ENCODE measurements at regions not wholly inside any gene's neighbourhood (a gene's known extent, or its start where the extent isn't known, plus 50 kb on each side); places are given as distances from the start of the nearest gene placed in this dataset.
"Not testable (repeated sequence)": the region's sequence is repeated elsewhere in the genome, so short reads cannot be mapped to it uniquely, and the experiment has no call there.

DNA sequence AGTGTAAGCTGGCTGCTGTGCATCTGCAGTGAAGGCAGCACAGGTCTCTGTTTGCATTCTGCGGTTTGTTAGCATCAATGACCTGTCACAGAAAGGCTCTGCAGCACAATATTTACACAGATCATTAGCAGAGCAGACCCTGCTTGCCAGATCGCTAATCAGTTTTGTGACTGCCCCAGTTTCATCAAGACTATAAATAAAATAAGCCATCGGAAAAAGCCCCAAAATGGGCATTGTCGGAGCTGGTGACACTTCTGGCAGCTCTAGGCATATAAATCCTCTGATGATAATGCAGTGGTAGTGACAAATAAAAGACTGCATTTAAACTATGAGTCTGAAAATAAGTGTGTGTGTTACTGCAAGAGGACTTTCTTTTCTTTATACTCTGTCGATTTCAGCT is 219.1 kb upstream of the TEKT4 start:
- H3K4me1 Mint-ChIP-seq, DNase-seq, H3K27ac Mint-ChIP-seq, H3K36me3 Mint-ChIP-seq, H3K4me3 Mint-ChIP-seq, H3K27me3 Mint-ChIP-seq, H3K9me3 Mint-ChIP-seq: not testable (repeated sequence)

DNA sequence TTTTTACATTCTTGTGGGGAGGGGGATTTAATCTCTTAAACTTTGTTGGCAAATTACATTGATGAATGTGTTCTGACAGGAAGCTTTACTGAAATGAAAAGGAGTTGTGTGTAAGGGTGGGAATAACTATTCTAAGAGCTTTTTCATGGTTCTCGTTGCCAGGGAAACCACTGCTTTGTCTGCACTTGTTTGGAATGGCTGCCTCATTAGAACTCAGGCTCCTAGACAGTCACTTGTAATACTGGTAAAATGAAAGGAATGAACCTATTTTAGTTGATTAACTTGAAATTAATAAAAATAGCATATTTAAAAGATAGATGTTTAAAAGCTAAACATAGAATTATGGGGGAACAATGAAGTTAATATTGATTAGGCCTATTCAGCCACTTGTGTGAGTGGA is 201.4 kb upstream of the TEKT4 start:
- H3K4me3 Mint-ChIP-seq, H3K9me3 Mint-ChIP-seq, H3K4me1 Mint-ChIP-seq, H3K36me3 Mint-ChIP-seq, H3K27ac Mint-ChIP-seq, DNase-seq: not testable (repeated sequence)
- peaks cover 19% of the 10 kb centered on the region for H3K27me3 Mint-ChIP-seq

DNA sequence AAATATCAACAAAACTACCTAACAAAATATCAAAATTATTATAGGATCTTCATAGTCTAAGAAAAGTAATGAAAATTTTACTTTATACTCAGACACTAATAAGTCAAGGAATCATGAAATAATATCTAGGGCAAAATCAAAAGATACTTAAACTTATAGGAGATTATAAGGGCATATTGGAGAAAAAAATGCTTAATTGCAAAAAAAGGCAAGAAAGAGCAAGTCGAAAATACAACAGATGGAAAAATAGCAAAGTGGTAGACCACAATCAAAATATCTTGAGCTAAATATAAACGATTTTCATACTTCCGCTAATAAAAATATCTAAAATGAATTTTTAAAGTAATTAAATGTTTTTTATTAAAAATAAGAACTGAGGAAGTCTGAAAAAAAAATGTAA is 177.0 kb upstream of the TEKT4 start:
- H3K9me3 Mint-ChIP-seq, H3K36me3 Mint-ChIP-seq, H3K4me3 Mint-ChIP-seq, H3K27me3 Mint-ChIP-seq, H3K4me1 Mint-ChIP-seq, H3K27ac Mint-ChIP-seq, DNase-seq: not testable (repeated sequence)

DNA sequence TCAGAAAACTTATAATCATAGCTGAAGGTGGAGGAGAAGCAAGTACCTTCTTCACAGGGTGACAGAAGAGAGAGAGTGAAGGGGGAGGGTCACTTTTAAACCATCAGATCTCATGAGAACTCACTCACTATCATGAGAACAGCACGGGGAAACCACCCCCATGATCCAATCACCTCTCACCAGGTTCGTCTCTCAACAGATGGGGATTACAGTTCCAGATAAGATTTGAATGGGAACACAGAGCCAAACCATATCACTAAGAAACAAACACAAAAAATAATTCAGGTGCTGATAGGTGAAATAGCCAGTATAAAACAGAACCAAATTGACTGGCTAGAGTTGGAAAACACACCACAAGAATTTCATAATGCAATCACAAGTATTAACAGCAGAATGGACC is 162.2 kb upstream of the TEKT4 start:
- not testable (repeated sequence) for H3K27ac Mint-ChIP-seq, H3K4me3 Mint-ChIP-seq, H3K27me3 Mint-ChIP-seq, H3K9me3 Mint-ChIP-seq, H3K36me3 Mint-ChIP-seq, H3K4me1 Mint-ChIP-seq, DNase-seq

DNA sequence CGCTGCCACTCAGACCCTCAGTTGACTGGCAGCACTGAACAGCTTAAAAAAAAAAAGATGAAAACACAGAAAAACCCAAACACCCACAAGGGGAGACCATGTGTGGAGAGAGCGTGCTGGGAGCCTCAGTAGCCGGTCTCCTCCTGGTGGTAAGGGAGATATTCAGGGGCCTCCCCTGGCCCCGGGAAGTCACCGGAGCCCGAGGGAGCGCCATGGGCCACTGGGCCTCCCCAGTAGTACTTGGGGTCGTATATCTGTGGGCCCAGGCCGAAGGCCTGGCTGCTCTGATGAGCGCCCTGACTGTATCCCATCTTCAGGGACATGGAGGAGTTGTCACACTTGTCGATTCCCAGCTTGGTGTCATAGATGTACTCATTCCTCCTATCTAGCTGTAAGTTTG is 145.7 kb upstream of the TEKT4 start:
- no peaks in the 10 kb centered on the region for H3K4me1 Mint-ChIP-seq
- peaks cover 2% of the 10 kb centered on the region for H3K36me3 Mint-ChIP-seq
- no peaks in the 10 kb centered on the region for H3K9me3 Mint-ChIP-seq
- no peak overlapping the region for H3K4me3 Mint-ChIP-seq
- DNase-seq: no peak
- no peak overlapping the region for H3K27ac Mint-ChIP-seq
- peaks cover 4% of the 10 kb centered on the region for H3K27me3 Mint-ChIP-seq

DNA sequence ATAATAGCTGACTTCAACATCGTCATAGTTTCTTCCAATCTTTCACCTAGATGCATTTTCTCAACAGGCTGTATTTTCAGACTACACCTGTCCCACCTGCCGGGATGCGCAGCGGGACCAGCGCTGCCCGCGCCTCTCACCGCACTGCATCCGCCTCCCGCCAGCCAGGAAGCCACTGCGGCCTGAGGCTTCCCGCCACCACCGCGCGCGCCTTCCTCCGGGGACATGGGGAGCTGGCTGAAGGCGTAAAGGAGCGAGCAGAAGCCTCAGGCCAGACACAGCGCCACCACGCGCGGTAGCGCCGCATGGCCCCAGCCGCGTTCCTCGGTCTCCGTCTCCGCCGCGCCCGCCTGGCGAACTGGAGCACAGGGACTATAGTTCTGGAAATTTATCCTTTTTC is 135.7 kb upstream of the TEKT4 start:
- H3K9me3 Mint-ChIP-seq, H3K36me3 Mint-ChIP-seq, H3K27ac Mint-ChIP-seq, H3K4me3 Mint-ChIP-seq, H3K4me1 Mint-ChIP-seq, DNase-seq: not testable (repeated sequence)
- peaks cover 36% of the 10 kb centered on the region for H3K27me3 Mint-ChIP-seq

DNA sequence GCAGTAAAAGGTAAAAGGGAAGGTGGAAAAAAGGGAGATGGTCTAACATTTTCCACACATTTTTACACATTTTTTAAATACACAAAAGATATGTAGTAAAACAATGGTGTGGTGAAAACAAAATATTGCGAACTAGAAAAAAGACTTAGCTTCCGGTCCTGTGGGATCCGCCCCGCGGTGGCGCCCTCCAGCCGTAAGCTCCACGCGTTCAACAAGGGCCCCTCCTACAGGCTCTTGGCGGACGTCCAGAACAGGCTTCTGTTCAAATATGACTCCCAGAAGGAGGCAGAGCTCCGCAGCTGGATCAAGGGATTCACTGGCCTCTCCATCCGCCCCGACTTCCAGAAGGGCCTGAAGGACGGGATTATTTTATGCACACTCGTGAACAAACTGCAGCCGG is 134.1 kb upstream of the TEKT4 start:
- not testable (repeated sequence) for H3K4me3 Mint-ChIP-seq, H3K9me3 Mint-ChIP-seq, DNase-seq, H3K27ac Mint-ChIP-seq, H3K4me1 Mint-ChIP-seq, H3K36me3 Mint-ChIP-seq
- peaks cover 36% of the 10 kb centered on the region for H3K27me3 Mint-ChIP-seq

DNA sequence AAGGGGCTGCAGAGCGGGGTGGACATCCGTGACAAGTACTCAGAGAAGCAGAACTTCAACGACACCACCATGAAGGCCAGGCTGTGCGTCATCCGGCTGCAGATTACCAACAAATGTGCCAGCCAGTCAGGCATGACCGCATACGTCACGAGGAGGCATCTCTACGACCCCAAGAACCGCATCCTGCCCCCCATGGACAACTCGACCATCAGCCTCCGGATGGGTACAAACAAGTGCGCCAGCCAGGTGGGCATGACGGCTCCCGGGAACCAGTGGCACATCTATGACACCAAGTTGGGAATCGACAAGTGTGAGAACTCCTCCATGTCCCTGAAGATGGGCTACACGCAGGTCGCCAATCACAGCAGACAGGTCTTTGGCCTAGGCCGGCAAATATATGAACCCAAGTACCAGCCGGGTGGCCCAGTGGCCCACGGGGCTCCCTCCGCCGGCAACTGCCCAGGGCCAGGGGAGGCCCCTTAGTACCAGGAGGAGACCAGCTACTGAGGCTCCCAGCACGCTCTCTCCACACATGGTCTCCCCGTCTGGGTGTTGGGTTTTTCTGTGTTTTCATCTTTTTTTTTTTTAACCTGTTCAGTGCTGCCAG is 133.4 kb upstream of the TEKT4 start:
- peaks cover 36% of the 10 kb centered on the region for H3K27me3 Mint-ChIP-seq
- not testable (repeated sequence) for H3K4me1 Mint-ChIP-seq, H3K9me3 Mint-ChIP-seq, H3K4me3 Mint-ChIP-seq, H3K27ac Mint-ChIP-seq, H3K36me3 Mint-ChIP-seq, DNase-seq

DNA sequence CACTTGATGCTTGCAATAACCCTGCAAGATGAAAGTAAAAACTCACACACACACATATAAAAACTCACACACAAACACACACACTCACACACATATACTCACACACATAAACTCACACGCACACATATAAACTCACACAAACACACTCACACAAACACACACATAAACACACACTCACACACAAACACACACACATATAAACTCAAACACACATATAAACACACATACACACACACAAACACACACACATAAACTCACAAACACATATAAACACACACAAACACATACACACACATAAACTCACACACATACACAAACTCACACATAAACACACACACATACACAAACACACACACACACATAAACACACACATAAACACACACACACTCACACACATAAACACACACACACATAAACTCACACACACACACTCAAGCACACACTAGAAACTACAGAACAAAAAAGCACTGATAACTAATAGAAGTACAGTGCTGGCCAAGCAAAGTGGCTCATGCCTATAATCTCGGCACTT is 117.7 kb upstream of the TEKT4 start:
- no peaks in the 10 kb centered on the region for H3K4me1 Mint-ChIP-seq
- H3K9me3 Mint-ChIP-seq: no peaks in the 10 kb centered on the region
- no peak overlapping the region for H3K4me3 Mint-ChIP-seq
- H3K27ac Mint-ChIP-seq: no peak overlapping the region
- H3K36me3 Mint-ChIP-seq: no peaks in the 10 kb centered on the region
- H3K27me3 Mint-ChIP-seq: peaks cover 12% of the 10 kb centered on the region
- no peak for DNase-seq

DNA sequence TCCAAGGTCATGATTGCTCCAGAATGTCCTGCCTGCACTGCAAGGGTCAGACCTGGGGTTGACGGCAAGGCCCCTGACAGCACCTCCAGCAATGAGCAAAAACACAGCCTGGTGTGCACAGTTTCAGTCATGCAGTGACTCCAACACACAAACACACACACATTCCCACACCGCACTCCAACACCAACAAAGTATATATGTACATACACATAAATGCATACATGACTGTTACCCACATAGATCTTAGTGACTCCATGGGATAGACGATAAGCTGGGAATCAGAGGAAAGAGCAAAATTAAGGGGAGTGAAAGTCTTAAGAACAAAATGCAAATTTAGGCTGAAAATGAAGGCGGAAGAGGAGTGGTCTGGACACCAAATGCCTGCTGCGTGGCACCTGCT is 112.7 kb upstream of the TEKT4 start:
- Mint-ChIP-seq H3K27ac (no peak overlapping the region), H3K9me3 (no peaks in the 10 kb centered on the region), H3K36me3 (no peaks in the 10 kb centered on the region), H3K4me1 (no peaks in the 10 kb centered on the region), H3K27me3 (peaks cover 5% of the 10 kb centered on the region), H3K4me3 (no peak overlapping the region)
- DNase-seq: no peak

DNA sequence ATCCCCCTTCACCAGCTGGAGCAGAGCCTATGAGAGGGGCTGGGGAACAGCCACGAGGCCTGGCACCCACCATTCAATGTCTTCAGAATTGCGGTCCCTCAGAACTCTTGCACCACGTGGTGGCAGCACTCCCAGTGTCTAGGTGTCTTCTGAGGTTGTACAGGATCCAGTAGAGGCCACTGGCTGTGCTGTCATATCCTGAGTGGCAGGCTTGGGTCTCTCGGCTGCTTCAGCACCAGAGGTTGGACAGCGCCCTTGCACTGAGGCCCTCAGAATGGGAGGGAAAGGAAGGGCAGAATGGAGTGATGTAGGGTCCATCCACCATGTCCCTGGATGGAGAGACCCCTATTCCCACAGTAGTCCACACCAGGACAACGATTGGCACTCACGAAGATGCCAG is 112.0 kb upstream of the TEKT4 start:
- no peak overlapping the region for H3K27ac Mint-ChIP-seq
- peak; percentile 8 for DNase-seq
- peaks cover 3% of the 10 kb centered on the region for H3K27me3 Mint-ChIP-seq
- H3K36me3 Mint-ChIP-seq: no peaks in the 10 kb centered on the region
- no peaks in the 10 kb centered on the region for H3K4me1 Mint-ChIP-seq
- H3K4me3 Mint-ChIP-seq: no peak overlapping the region
- no peaks in the 10 kb centered on the region for H3K9me3 Mint-ChIP-seq

DNA sequence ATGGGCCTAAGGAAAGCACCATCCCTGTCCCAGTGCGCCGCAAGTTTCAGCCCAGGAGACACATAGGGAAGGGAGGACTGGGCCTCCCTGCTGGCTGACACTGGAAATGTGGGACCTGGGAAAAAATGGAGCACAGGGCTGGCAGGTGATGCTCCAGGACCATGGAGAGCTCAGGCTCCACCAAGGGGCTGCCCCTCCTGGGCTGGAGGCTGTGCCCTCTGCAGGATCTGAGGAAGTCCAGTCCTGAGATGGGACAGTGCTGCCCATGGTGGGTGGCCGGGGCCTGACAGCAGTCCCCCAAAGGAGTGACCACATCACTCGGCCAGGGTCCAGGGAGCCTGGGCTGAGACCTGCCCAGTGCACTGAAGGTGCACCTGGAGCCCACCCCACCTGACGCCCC is 108.6 kb upstream of the TEKT4 start:
- Mint-ChIP-seq H3K27ac (no peak overlapping the region), H3K9me3 (no peaks in the 10 kb centered on the region), H3K4me3 (no peak overlapping the region), H3K27me3 (peaks cover 3% of the 10 kb centered on the region), H3K4me1 (no peaks in the 10 kb centered on the region), H3K36me3 (no peaks in the 10 kb centered on the region)
- DNase-seq: no peak

DNA sequence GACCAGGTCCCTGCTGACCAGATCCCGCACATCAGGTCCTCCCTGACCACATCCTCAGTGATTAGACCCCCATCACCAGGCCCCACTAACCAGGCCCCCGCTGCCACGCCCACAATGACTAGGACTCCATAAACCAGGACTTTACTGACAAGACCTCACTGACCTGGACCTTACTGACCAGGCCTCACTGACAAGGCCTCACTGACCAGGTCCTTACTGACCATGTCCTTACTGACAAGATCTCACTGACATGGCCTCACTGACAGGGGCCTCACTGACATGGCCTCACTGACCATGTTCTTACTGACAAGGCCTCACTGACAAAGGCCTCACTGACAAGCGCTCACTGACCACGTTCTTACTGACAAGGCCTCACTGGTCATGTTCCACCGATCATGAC is 107.9 kb upstream of the TEKT4 start:
- Mint-ChIP-seq H3K36me3 (no peaks in the 10 kb centered on the region), H3K27me3 (peaks cover 3% of the 10 kb centered on the region), H3K4me1 (no peaks in the 10 kb centered on the region), H3K9me3 (no peaks in the 10 kb centered on the region), H3K4me3 (no peak overlapping the region), H3K27ac (no peak overlapping the region)
- no peak for DNase-seq

DNA sequence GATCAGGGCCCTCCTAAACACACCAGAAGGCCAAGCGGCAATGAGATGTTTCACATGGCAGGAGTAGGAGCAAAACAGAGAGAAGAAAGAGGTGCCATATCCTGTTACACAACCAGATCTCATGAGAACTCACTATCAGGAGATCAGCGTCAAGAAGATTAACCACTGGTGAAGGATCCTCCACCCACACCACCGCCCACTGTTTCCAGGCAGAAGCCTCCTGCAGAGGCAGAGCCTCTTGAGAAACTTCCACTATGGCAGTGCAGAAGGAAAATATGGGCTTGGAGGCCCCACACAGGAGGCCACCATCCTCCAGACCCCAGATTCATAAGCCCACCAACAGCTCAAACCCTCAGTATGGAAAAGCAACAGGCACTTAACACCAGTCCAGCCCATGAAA is 106.9 kb upstream of the TEKT4 start:
- not testable (repeated sequence) for H3K9me3 Mint-ChIP-seq, H3K36me3 Mint-ChIP-seq, H3K4me3 Mint-ChIP-seq, H3K4me1 Mint-ChIP-seq, DNase-seq, H3K27me3 Mint-ChIP-seq, H3K27ac Mint-ChIP-seq

DNA sequence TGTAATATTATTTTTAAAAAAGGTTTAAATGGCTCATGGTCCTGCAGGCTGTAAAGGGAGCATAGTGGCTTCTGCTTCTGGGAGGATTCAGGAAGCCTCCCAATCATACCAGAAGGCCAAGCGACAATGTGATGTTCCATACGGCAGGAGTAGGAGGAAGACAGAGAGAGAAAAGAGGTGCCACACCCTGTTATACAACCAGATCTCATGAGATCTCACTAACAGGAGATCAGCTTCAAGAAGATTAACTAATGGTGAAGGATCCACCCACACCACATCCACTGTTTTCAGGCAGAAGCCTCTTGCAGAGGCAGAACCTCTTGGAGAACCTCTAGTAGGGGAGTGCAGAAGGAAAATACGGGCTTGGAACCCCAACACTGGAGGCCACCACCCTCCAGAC is 103.9 kb upstream of the TEKT4 start:
- H3K9me3 Mint-ChIP-seq: no peaks in the 10 kb centered on the region
- H3K27ac Mint-ChIP-seq: no peak overlapping the region
- DNase-seq: no peak
- no peaks in the 10 kb centered on the region for H3K36me3 Mint-ChIP-seq
- H3K4me3 Mint-ChIP-seq: no peak overlapping the region
- no peaks in the 10 kb centered on the region for H3K4me1 Mint-ChIP-seq
- H3K27me3 Mint-ChIP-seq: peaks cover 3% of the 10 kb centered on the region

DNA sequence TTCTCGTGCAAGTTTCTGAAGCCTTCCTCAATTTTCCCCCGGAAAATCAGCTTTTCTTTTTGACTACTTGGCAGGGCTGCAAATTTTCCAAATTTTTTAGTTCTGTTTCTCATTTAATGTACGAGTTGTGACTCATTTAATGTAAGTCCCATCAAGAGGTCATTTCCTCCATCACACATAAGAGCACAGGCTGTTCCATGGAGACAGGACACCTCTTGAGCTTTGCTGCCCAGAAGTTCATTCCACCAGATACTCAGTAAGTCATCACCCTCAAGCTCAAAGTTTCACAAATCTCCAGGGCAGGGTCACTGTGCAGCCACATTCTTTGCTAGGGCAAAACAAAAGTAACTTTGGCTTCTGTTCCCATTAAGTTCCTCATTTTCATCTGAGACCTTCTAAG is 101.5 kb upstream of the TEKT4 start:
- Mint-ChIP-seq H3K4me3 (no peak overlapping the region), H3K27ac (no peak overlapping the region), H3K4me1 (no peaks in the 10 kb centered on the region), H3K9me3 (no peaks in the 10 kb centered on the region), H3K36me3 (no peaks in the 10 kb centered on the region), H3K27me3 (no peaks in the 10 kb centered on the region)
- no peak for DNase-seq

DNA sequence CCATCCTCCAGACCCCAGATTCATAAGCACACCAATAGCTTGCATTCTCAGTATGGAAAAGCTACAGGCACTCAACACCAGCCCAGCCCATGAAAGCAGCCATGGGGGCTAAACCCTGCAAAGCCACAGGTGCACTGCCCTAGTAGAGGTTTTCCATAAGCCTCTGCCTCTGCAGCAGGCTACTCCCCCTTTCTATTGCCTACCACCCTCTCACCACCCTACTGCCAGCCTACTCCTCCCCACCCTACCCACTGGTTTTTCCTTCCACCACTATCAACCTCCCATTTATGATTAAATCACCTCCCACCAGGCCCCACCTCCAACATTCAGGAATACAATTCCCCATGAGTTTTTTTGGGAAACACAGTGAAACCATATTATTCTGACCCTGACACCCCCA is 96.4 kb upstream of the TEKT4 start:
- H3K9me3 Mint-ChIP-seq: no peaks in the 10 kb centered on the region
- H3K4me3 Mint-ChIP-seq: no peak overlapping the region
- no peak overlapping the region for H3K27ac Mint-ChIP-seq
- DNase-seq: no peak
- no peaks in the 10 kb centered on the region for H3K4me1 Mint-ChIP-seq
- peaks cover 4% of the 10 kb centered on the region for H3K27me3 Mint-ChIP-seq
- no peaks in the 10 kb centered on the region for H3K36me3 Mint-ChIP-seq
